ENCODE measurements at regions not wholly inside any gene's neighbourhood (a gene's known extent, or its start where the extent isn't known, plus 50 kb on each side); places are given as distances from the start of the nearest gene placed in this dataset.

GRCh38 chr6:164424489-164424888 is 884.9 kb downstream of the C6orf118 start:
- POLR2A ChIA-PET = no interaction called here
- H3K4me3 Mint-ChIP-seq (ENCODE audit: unreplicated experiment) = no peak overlapping the region
- BruUV-seq (replicated peaks) = no TSS peak

GRCh38 chr6:164419099-164419498 is 890.3 kb downstream of the C6orf118 start:
- Mint-ChIP-seq H3K4me3 (ENCODE audit: unreplicated experiment) (no peak overlapping the region), H3K27me3 (ENCODE audit: insufficient read depth, unreplicated experiment) (peaks cover 4% of the 10 kb centered on the region), H3K36me3 (ENCODE audit: insufficient read depth, unreplicated experiment) (no peaks in the 10 kb centered on the region), H3K27ac (ENCODE audit: unreplicated experiment) (no peak overlapping the region), H3K9me3 (ENCODE audit: unreplicated experiment) (peaks cover 32% of the 10 kb centered on the region), H3K4me1 (ENCODE audit: low read depth, unreplicated experiment) (no peaks in the 10 kb centered on the region)
- Histone ChIP-seq H3K27me3 (replicated peaks; ENCODE audit: control insufficient read depth, insufficient read depth, low read length) (no peaks in the 10 kb centered on the region), H3K36me3 (ENCODE audit: control insufficient read depth, insufficient read depth, low read length) (no peaks in the 10 kb centered on the region), H3K9me3 (no peaks in the 10 kb centered on the region), H3K4me3 (ENCODE audit: low read depth, low read length) (no peak overlapping the region), H3K4me1 (no peaks in the 10 kb centered on the region)
- ChIA-PET POLR2A (no interaction called here), CTCF (no interaction called here)
- no peak for DNase-seq
- intact Hi-C loops (cut with micrococcal nuclease; ENCODE audit: unreplicated experiment) = no loop called here
- TF ChIP-seq CTCF (IDR thresholded peaks at IDR 0.05; ENCODE audit: insufficient read depth in 1 of 2, low read depth in 1 of 2, low read length in 1 of 2, severe bottlenecking in 1 of 2, unreplicated experiment in 1 of 2) = no peak
- no TSS peak for BruUV-seq (replicated peaks)

More at GRCh38 chr6:164424489-164424888, 884.9 kb downstream of the C6orf118 start:
- Histone ChIP-seq H3K9me3 (no peaks in the 10 kb centered on the region), H3K4me1 (no peaks in the 10 kb centered on the region), H3K36me3 (ENCODE audit: control insufficient read depth, insufficient read depth, low read length) (no peaks in the 10 kb centered on the region), H3K27me3 (replicated peaks; ENCODE audit: control insufficient read depth, insufficient read depth, low read length) (no peaks in the 10 kb centered on the region), H3K4me3 (ENCODE audit: low read depth, low read length) (no peak overlapping the region)
- Mint-ChIP-seq H3K27ac (ENCODE audit: unreplicated experiment) (no peak overlapping the region), H3K9me3 (ENCODE audit: unreplicated experiment) (peaks cover 33% of the 10 kb centered on the region), H3K4me1 (ENCODE audit: low read depth, unreplicated experiment) (no peaks in the 10 kb centered on the region), H3K36me3 (ENCODE audit: insufficient read depth, unreplicated experiment) (no peaks in the 10 kb centered on the region), H3K27me3 (ENCODE audit: insufficient read depth, unreplicated experiment) (no peaks in the 10 kb centered on the region)
- no peak for TF ChIP-seq CTCF (IDR thresholded peaks at IDR 0.05; ENCODE audit: insufficient read depth in 1 of 2, low read depth in 1 of 2, low read length in 1 of 2, severe bottlenecking in 1 of 2, unreplicated experiment in 1 of 2)
- intact Hi-C loops (cut with micrococcal nuclease; ENCODE audit: unreplicated experiment) = no loop called here
- no peak for DNase-seq
- CTCF ChIA-PET = no interaction called here

- Histone ChIP-seq H3K9me3 (no peaks in the 10 kb centered on the region), H3K4me1 (no peaks in the 10 kb centered on the region), H3K27me3 (replicated peaks; ENCODE audit: control insufficient read depth, insufficient read depth, low read length) (no peaks in the 10 kb centered on the region), H3K4me3 (ENCODE audit: low read depth, low read length) (no peak overlapping the region), H3K36me3 (ENCODE audit: control insufficient read depth, insufficient read depth, low read length) (no peaks in the 10 kb centered on the region)
- CTCF ChIA-PET = no interaction called here
- no peak for DNase-seq
- no peak overlapping the region for H3K27ac Mint-ChIP-seq (ENCODE audit: unreplicated experiment)
- TF ChIP-seq CTCF (IDR thresholded peaks at IDR 0.05; ENCODE audit: insufficient read depth in 1 of 2, low read depth in 1 of 2, low read length in 1 of 2, severe bottlenecking in 1 of 2, unreplicated experiment in 1 of 2) = no peak
- peaks cover 10% of the 10 kb centered on the region for H3K27me3 Mint-ChIP-seq (ENCODE audit: insufficient read depth, unreplicated experiment)
- POLR2A ChIA-PET = no interaction called here
- intact Hi-C loops (cut with micrococcal nuclease; ENCODE audit: unreplicated experiment) = no loop called here
- H3K36me3 Mint-ChIP-seq (ENCODE audit: insufficient read depth, unreplicated experiment) = no peaks in the 10 kb centered on the region
- H3K4me3 Mint-ChIP-seq (ENCODE audit: unreplicated experiment) = no peak overlapping the region
- H3K9me3 Mint-ChIP-seq (ENCODE audit: unreplicated experiment) = peaks cover 23% of the 10 kb centered on the region
- BruUV-seq (replicated peaks) = no TSS peak
- no peaks in the 10 kb centered on the region for H3K4me1 Mint-ChIP-seq (ENCODE audit: low read depth, unreplicated experiment)
These were observed 891.2 kb downstream of the C6orf118 start for GRCh38 chr6:164418262-164418588.

All from Caco-2 (cell line).